Trophoblast cell (in vitro differentiated cells and primary cell): ENCODE measurements at regions not wholly inside any gene's neighbourhood (a gene's known extent, or its start where the extent isn't known, plus 50 kb on each side); places are given as distances from the start of the nearest gene placed in this dataset.

Source experiments
- DNase-seq, 2 donors: peaks; one replicate each; pipeline ENCODE4 v3.0.0-alpha.2; 2016
- H2AFZ ChIP-seq: 2 replicates; pipeline ENCODE4 v1.6.1; 2013; ENCODE audit warnings: low read length, moderate library complexity, mild to moderate bottlenecking; ENCODE audit not compliant: insufficient read depth, poor library complexity
- H2AK5ac ChIP-seq: 2 replicates; pipeline ENCODE4 v1.6.1; 2013; ENCODE audit warnings: mild to moderate bottlenecking, low read length
- H2BK120ac ChIP-seq: 2 replicates; pipeline ENCODE4 v1.6.1; 2013; ENCODE audit warnings: low read length, mild to moderate bottlenecking, moderate library complexity; ENCODE audit not compliant: insufficient read depth, poor library complexity
- H2BK12ac ChIP-seq: 2 replicates; pipeline ENCODE4 v1.6.1; 2013; ENCODE audit warnings: mild to moderate bottlenecking, low read length, moderate library complexity
- H2BK5ac ChIP-seq: 2 replicates; pipeline ENCODE4 v1.6.1; 2013; ENCODE audit warnings: low read length, low read depth, moderate library complexity, mild to moderate bottlenecking; ENCODE audit not compliant: poor library complexity
- H3K14ac ChIP-seq: 2 replicates; pipeline ENCODE4 v1.6.1; 2013; ENCODE audit warnings: mild to moderate bottlenecking, low read length
- H3K18ac ChIP-seq: 2 replicates; pipeline ENCODE4 v1.6.1; 2013; ENCODE audit warnings: mild to moderate bottlenecking, low read length
- H3K23ac ChIP-seq: 2 replicates; pipeline ENCODE4 v1.6.1; 2013; ENCODE audit warnings: low read length
- H3K27ac ChIP-seq: 2 replicates; pipeline ENCODE4 v1.5.1; 2013; ENCODE audit warnings: low read depth, mild to moderate bottlenecking, inconsistent platforms, low read length, moderate library complexity
- H3K27me3 ChIP-seq: 2 replicates; pipeline ENCODE4 v1.6.1; 2013; ENCODE audit warnings: inconsistent platforms, mild to moderate bottlenecking, low read length, moderate library complexity; ENCODE audit not compliant: insufficient read depth
- H3K36me3 ChIP-seq, 2 experiments: 1 replicate in 1 of 2; 2 replicates in 1 of 2; pipeline ENCODE4 v1.6.1; 2013; ENCODE audit warnings: low read length in 2 of 2, mild to moderate bottlenecking in 2 of 2, moderate library complexity in 1 of 2; ENCODE audit not compliant: insufficient read depth in 2 of 2, control insufficient read depth in 1 of 2
- H3K4ac ChIP-seq: 2 replicates; pipeline ENCODE4 v1.6.1; 2013; ENCODE audit warnings: low read depth, mild to moderate bottlenecking, low read length, moderate library complexity
- H3K4me1 ChIP-seq, 2 experiments: 1 replicate in 1 of 2; 2 replicates in 1 of 2; pipeline ENCODE4 v1.6.1; 2013; ENCODE audit warnings: low read length in 2 of 2, mild to moderate bottlenecking in 2 of 2, moderate library complexity in 1 of 2; ENCODE audit not compliant: insufficient read depth in 2 of 2, control insufficient read depth in 1 of 2
- H3K4me2 ChIP-seq: 2 replicates; pipeline ENCODE4 v1.6.1; 2013; ENCODE audit warnings: inconsistent platforms, mild to moderate bottlenecking, low read length, moderate library complexity
- H3K4me3 ChIP-seq: 2 replicates; pipeline ENCODE4 v1.5.1; 2013; ENCODE audit warnings: mild to moderate bottlenecking, low read depth, low read length, inconsistent platforms
- H3K79me1 ChIP-seq: one replicate; pipeline ENCODE4 v1.6.1; 2013; ENCODE audit warnings: low read length
- H3K79me2 ChIP-seq: 2 replicates; pipeline ENCODE4 v1.6.1; 2013; ENCODE audit warnings: low read length, mild to moderate bottlenecking; ENCODE audit not compliant: control insufficient read depth, insufficient read depth, poor library complexity
- H3K9ac ChIP-seq: 2 replicates; pipeline ENCODE4 v1.6.1; 2013; ENCODE audit warnings: mild to moderate bottlenecking, low read length
- H3K9me3 ChIP-seq: 2 replicates; pipeline ENCODE4 v1.6.1; 2013; ENCODE audit warnings: low read depth, mild to moderate bottlenecking, control low read depth, inconsistent platforms, low read length; ENCODE audit not compliant: insufficient read depth
- H4K12ac ChIP-seq: 2 replicates; pipeline ENCODE4 v1.6.1; 2013; ENCODE audit warnings: low read depth, mild to moderate bottlenecking, low read length, moderate library complexity
- H4K8ac ChIP-seq: 2 replicates; pipeline ENCODE4 v1.6.1; 2013; ENCODE audit warnings: low read depth, mild to moderate bottlenecking, low read length, moderate library complexity
- H4K91ac ChIP-seq: one replicate; pipeline ENCODE4 v1.6.1; 2013; ENCODE audit warnings: low read depth, mild to moderate bottlenecking, low read length, moderate library complexity
- WGBS: extraction: QIAGEN DNeasy Blood & Tissue Kit; methylation state at CpG from one replicate; pipeline ENCODE4 v1.1.7; 2013; ENCODE audit warnings: missing lambda C conversion rate; ENCODE audit not compliant: insufficient read length, insufficient coverage; ENCODE audit errors: extremely low coverage; 5-methylcytosine and 5-hydroxymethylcytosine counted together

GRCh38 chr21:34279285-34279684 is 84.5 kb upstream of the KCNE2 start:
- no peak overlapping the region for H4K91ac ChIP-seq
- no peak overlapping the region for H3K4ac ChIP-seq
- no peak overlapping the region for H3K4me3 ChIP-seq
- H3K23ac ChIP-seq, result no peak overlapping the region
- no peak overlapping the region for H3K4me2 ChIP-seq
- no peak overlapping the region for H4K12ac ChIP-seq
- H3K18ac ChIP-seq, result no peak overlapping the region
- H2AFZ ChIP-seq, result no peak overlapping the region
- H3K79me2 ChIP-seq, result no peaks in the 10 kb centered on the region
- H3K27ac ChIP-seq, result no peak overlapping the region
- no CpG with 5 or more reads among the region's 6 CpGs for WGBS
- H3K79me1 ChIP-seq, result no peaks in the 10 kb centered on the region
- no peaks in the 10 kb centered on the region for H3K9me3 ChIP-seq
- no peak overlapping the region for H4K8ac ChIP-seq
- no peak for DNase-seq
- no peak overlapping the region for H2BK120ac ChIP-seq
- H2BK12ac ChIP-seq, result no peak overlapping the region
- H3K27me3 ChIP-seq, result no peaks in the 10 kb centered on the region
- no peak overlapping the region for H2AK5ac ChIP-seq
- no peak overlapping the region for H2BK5ac ChIP-seq
- no peak overlapping the region for H3K14ac ChIP-seq
- no peak overlapping the region for H3K9ac ChIP-seq
- no peaks in the 10 kb centered on the region for H3K36me3 ChIP-seq
- no peaks in the 10 kb centered on the region for H3K4me1 ChIP-seq

- Histone ChIP-seq H3K4me2 (no peak overlapping the region), H3K4me3 (no peak overlapping the region), H3K36me3 (no peaks in the 10 kb centered on the region), H2AFZ (no peak overlapping the region), H2AK5ac (no peak overlapping the region), H3K79me2 (no peaks in the 10 kb centered on the region), H4K91ac (no peak overlapping the region), H3K79me1 (no peaks in the 10 kb centered on the region), H3K9ac (no peak overlapping the region), H2BK5ac (no peak overlapping the region), H3K27me3 (no peaks in the 10 kb centered on the region), H2BK12ac (no peak overlapping the region), H4K8ac (no peak overlapping the region), H2BK120ac (no peak overlapping the region), H3K27ac (no peak overlapping the region), H3K23ac (no peak overlapping the region), H3K4ac (no peak overlapping the region), H3K14ac (no peak overlapping the region), H4K12ac (no peak overlapping the region), H3K9me3 (no peaks in the 10 kb centered on the region), H3K4me1 (no peaks in the 10 kb centered on the region), H3K18ac (no peak overlapping the region)
- DNase-seq, result no peak
- WGBS, result no CpG with 5 or more reads among the region's 3 CpGs
Measured at GRCh38 chr21:34279883-34280282, 83.9 kb upstream of the KCNE2 start.

- H2BK120ac ChIP-seq, result no peak overlapping the region
- no peak for DNase-seq
- WGBS, result no CpG with 5 or more reads among the region's 6 CpGs
- no peak overlapping the region for H3K9ac ChIP-seq
- H3K14ac ChIP-seq, result no peak overlapping the region
- H2BK12ac ChIP-seq, result no peak overlapping the region
- H3K79me1 ChIP-seq, result no peaks in the 10 kb centered on the region
- H3K4me3 ChIP-seq, result no peak overlapping the region
- H4K8ac ChIP-seq, result no peak overlapping the region
- H3K79me2 ChIP-seq, result no peaks in the 10 kb centered on the region
- H3K18ac ChIP-seq, result no peak overlapping the region
- H3K23ac ChIP-seq, result no peak overlapping the region
- H3K27ac ChIP-seq, result no peak overlapping the region
- H2AFZ ChIP-seq, result no peak overlapping the region
- H2BK5ac ChIP-seq, result no peak overlapping the region
- H3K4me2 ChIP-seq, result no peak overlapping the region
- H3K4me1 ChIP-seq, result no peaks in the 10 kb centered on the region
- H3K4ac ChIP-seq, result no peak overlapping the region
- H4K12ac ChIP-seq, result no peak overlapping the region
- H3K27me3 ChIP-seq, result no peaks in the 10 kb centered on the region
- H2AK5ac ChIP-seq, result no peak overlapping the region
- H3K36me3 ChIP-seq, result no peaks in the 10 kb centered on the region
- H3K9me3 ChIP-seq, result no peaks in the 10 kb centered on the region
- no peak overlapping the region for H4K91ac ChIP-seq
Measured at GRCh38 chr21:34280389-34280795, 83.4 kb upstream of the KCNE2 start.

- no peak overlapping the region for H3K4me3 ChIP-seq
- no peaks in the 10 kb centered on the region for H3K79me2 ChIP-seq
- H4K91ac ChIP-seq, result no peak overlapping the region
- H3K9ac ChIP-seq, result no peak overlapping the region
- H3K79me1 ChIP-seq, result no peaks in the 10 kb centered on the region
- H2BK120ac ChIP-seq, result no peak overlapping the region
- no peaks in the 10 kb centered on the region for H3K4me1 ChIP-seq
- H3K4ac ChIP-seq, result no peak overlapping the region
- H3K27ac ChIP-seq, result no peak overlapping the region
- H3K4me2 ChIP-seq, result no peak overlapping the region
- H2BK5ac ChIP-seq, result no peak overlapping the region
- H3K9me3 ChIP-seq, result peaks cover 2% of the 10 kb centered on the region
- DNase-seq, result no peak
- H3K27me3 ChIP-seq, result no peaks in the 10 kb centered on the region
- H2AFZ ChIP-seq, result no peak overlapping the region
- no peak overlapping the region for H3K23ac ChIP-seq
- H3K36me3 ChIP-seq, result no peaks in the 10 kb centered on the region
- no peak overlapping the region for H3K18ac ChIP-seq
- H2AK5ac ChIP-seq, result no peak overlapping the region
- H4K12ac ChIP-seq, result no peak overlapping the region
- no peak overlapping the region for H3K14ac ChIP-seq
- no peak overlapping the region for H2BK12ac ChIP-seq
- no peak overlapping the region for H4K8ac ChIP-seq
- WGBS, result no CpG with 5 or more reads among the region's 9 CpGs
Measured at GRCh38 chr21:34280959-34281358, 82.8 kb upstream of the KCNE2 start.
